ENCODE measurements at regions not wholly inside any gene's neighbourhood (a gene's known extent, or its start where the extent isn't known, plus 50 kb on each side); places are given as distances from the start of the nearest gene placed in this dataset.

DNA sequence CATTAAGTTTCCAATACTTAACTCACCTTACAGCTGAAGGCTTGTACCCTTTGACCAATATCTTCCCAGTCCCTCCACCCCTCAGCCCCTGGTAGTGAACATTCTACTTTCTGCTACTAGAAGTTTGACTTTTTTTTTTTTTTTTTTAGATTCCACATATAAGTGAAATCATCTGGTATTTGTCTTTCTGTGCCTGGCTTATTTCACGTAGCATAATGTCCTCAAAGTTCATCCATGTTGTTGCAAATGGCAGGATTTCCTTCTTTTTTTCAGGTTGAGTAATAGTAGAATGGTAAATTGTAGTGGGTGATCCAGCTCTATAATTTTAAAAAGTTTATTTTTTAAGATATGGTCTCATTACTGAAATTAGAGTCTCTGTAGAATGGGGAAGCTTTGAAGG is 316.0 kb downstream of the MTX2 start:
- POLR2A ChIA-PET (ENCODE audit: low non-redundant PET) = no interaction called here
- CTCF ChIA-PET = no interaction called here
- H3K36me3 ChIP-seq (ENCODE audit: insufficient read depth, low read length, poor library complexity, severe bottlenecking) = no peaks in the 10 kb centered on the region
- no peak for DNase-seq (ENCODE audit: low spot score)
- H3K9me3 ChIP-seq (ENCODE audit: low read depth, low read length, poor library complexity, severe bottlenecking) = no peaks in the 10 kb centered on the region
- no TSS peak for BruUV-seq (replicated peaks)
- no peaks in the 10 kb centered on the region for H3K27me3 ChIP-seq (replicated peaks; ENCODE audit: insufficient read depth, low read depth, low read length, poor library complexity)
- no peak overlapping the region for H3K4me3 ChIP-seq (ENCODE audit: low read depth, low read length, poor library complexity, severe bottlenecking)
- H3K27ac ChIP-seq (ENCODE audit: low read depth, low read length, poor library complexity, severe bottlenecking) = no peak overlapping the region
- TF ChIP-seq, protein P1, sequence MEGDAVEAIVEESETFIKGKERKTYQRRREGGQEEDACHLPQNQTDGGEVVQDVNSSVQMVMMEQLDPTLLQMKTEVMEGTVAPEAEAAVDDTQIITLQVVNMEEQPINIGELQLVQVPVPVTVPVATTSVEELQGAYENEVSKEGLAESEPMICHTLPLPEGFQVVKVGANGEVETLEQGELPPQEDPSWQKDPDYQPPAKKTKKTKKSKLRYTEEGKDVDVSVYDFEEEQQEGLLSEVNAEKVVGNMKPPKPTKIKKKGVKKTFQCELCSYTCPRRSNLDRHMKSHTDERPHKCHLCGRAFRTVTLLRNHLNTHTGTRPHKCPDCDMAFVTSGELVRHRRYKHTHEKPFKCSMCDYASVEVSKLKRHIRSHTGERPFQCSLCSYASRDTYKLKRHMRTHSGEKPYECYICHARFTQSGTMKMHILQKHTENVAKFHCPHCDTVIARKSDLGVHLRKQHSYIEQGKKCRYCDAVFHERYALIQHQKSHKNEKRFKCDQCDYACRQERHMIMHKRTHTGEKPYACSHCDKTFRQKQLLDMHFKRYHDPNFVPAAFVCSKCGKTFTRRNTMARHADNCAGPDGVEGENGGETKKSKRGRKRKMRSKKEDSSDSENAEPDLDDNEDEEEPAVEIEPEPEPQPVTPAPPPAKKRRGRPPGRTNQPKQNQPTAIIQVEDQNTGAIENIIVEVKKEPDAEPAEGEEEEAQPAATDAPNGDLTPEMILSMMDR (conservative IDR thresholded peaks at IDR 0.05; ENCODE audit: low read depth, low read length) = no peak
- no peak for TF ChIP-seq EZH2 (IDR thresholded peaks at IDR 0.05; ENCODE audit: borderline replicate concordance, low read depth, low read length, poor library complexity, severe bottlenecking)
- H3K4me1 ChIP-seq (ENCODE audit: insufficient read depth, low read length, poor library complexity, severe bottlenecking) = peaks cover 24% of the 10 kb centered on the region
- intact Hi-C loops (cut with micrococcal nuclease; ENCODE audit: unreplicated experiment) = no loop called here

DNA sequence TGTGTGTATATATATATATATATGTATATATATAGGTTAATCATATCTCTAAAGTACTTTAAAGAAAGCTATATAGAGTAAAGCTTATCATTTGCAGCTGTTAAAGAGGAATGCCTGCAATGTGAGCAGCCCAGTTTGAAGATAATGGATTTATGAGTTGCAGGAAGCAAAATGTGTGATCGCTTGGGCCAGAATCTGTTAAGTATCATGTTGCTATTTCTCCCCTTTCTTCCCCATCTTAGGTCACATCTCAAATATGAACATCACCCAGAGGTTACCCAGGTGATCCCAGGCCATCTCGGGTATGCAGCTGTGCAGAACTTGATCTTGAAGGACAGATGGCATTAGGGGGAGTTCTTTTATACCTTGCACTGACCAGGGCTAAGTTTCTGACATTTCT is 316.5 kb downstream of the MTX2 start:
- BruUV-seq (replicated peaks) = no TSS peak

DNA sequence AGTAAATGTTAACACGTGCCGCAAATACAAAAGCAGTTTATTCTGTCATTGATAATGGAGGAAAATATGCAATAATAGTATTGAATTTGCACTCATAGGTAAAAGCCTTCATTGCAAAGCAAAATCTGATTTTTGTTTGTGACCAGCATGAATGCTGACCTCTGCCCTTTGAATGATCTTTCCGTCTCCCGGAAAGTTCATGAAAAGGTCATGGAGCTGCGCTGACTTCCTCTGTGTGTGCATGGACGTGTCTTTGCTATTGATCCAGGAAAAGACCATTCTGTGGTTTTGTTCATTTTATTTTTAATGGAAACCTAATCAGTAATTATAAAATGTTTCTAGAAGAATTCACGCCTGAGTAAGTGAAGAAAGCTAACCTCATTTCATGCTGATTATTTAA is 320.0 kb downstream of the MTX2 start:
- H3K4me3 ChIP-seq (ENCODE audit: low read depth, low read length, poor library complexity, severe bottlenecking) = no peak overlapping the region
- intact Hi-C loops (cut with micrococcal nuclease; ENCODE audit: unreplicated experiment) = no loop called here
- H3K9me3 ChIP-seq (ENCODE audit: low read depth, low read length, poor library complexity, severe bottlenecking) = no peaks in the 10 kb centered on the region
- no peak for DNase-seq (ENCODE audit: low spot score)
- no TSS peak for BruUV-seq (replicated peaks)
- no peaks in the 10 kb centered on the region for H3K36me3 ChIP-seq (ENCODE audit: insufficient read depth, low read length, poor library complexity, severe bottlenecking)
- TF ChIP-seq, protein P1 (conservative IDR thresholded peaks at IDR 0.05; ENCODE audit: low read depth, low read length) = no peak
- TF ChIP-seq EZH2 (IDR thresholded peaks at IDR 0.05; ENCODE audit: borderline replicate concordance, low read depth, low read length, poor library complexity, severe bottlenecking) = no peak
- H3K4me1 ChIP-seq (ENCODE audit: insufficient read depth, low read length, poor library complexity, severe bottlenecking) = peaks cover 5% of the 10 kb centered on the region
- CTCF ChIA-PET = no interaction called here
- H3K27ac ChIP-seq (ENCODE audit: low read depth, low read length, poor library complexity, severe bottlenecking) = no peak overlapping the region
- H3K27me3 ChIP-seq (replicated peaks; ENCODE audit: insufficient read depth, low read depth, low read length, poor library complexity) = no peaks in the 10 kb centered on the region
- POLR2A ChIA-PET (ENCODE audit: low non-redundant PET) = no interaction called here

More for the DNA sequence above, 316.5 kb downstream of the MTX2 start:
- TF ChIP-seq, protein P1 (conservative IDR thresholded peaks at IDR 0.05; ENCODE audit: low read depth, low read length) = no peak
- TF ChIP-seq EZH2 (IDR thresholded peaks at IDR 0.05; ENCODE audit: borderline replicate concordance, low read depth, low read length, poor library complexity, severe bottlenecking) = no peak
- no peak overlapping the region for H3K27ac ChIP-seq (ENCODE audit: low read depth, low read length, poor library complexity, severe bottlenecking)
- no peaks in the 10 kb centered on the region for H3K9me3 ChIP-seq (ENCODE audit: low read depth, low read length, poor library complexity, severe bottlenecking)
- CTCF ChIA-PET = no interaction called here
- no peaks in the 10 kb centered on the region for H3K27me3 ChIP-seq (replicated peaks; ENCODE audit: insufficient read depth, low read depth, low read length, poor library complexity)
- POLR2A ChIA-PET (ENCODE audit: low non-redundant PET) = no interaction called here
- no peak overlapping the region for H3K4me3 ChIP-seq (ENCODE audit: low read depth, low read length, poor library complexity, severe bottlenecking)
- H3K4me1 ChIP-seq (ENCODE audit: insufficient read depth, low read length, poor library complexity, severe bottlenecking) = peaks cover 24% of the 10 kb centered on the region
- intact Hi-C loops (cut with micrococcal nuclease; ENCODE audit: unreplicated experiment) = no loop called here
- H3K36me3 ChIP-seq (ENCODE audit: insufficient read depth, low read length, poor library complexity, severe bottlenecking) = no peaks in the 10 kb centered on the region
- peak; percentile 14 for DNase-seq (ENCODE audit: low spot score)
